ENCODE measurements at regions not wholly inside any gene's neighbourhood (a gene's known extent, or its start where the extent isn't known, plus 50 kb on each side); places are given as distances from the start of the nearest gene placed in this dataset.

- Histone ChIP-seq H2AFZ (ENCODE audit: low read depth, low read length) (no peak overlapping the region), H3K4me2 (ENCODE audit: insufficient read depth, low read length) (no peak overlapping the region), H3K27me3 (ENCODE audit: control insufficient read depth in 2 of 2, insufficient read depth in 2 of 2, low read length in 2 of 2) (peaks cover 1 to 2% of the 10 kb centered on the region in 2 experiments), H3K9me3 (replicated peaks; ENCODE audit: control insufficient read depth, insufficient read depth, low read length) (no peaks in the 10 kb centered on the region), H3K9ac (replicated peaks; ENCODE audit: extremely low read depth, insufficient read depth, low read length) (no peak overlapping the region), H3K79me2 (ENCODE audit: control insufficient read depth, insufficient read depth, low read length) (no peaks in the 10 kb centered on the region), H3K4me3 (replicated peaks in 1 of 3; ENCODE audit: insufficient read depth in 1 of 3, low read depth in 1 of 3, low read length in 3 of 3) (no peak overlapping the region), H3K9me1 (replicated peaks; ENCODE audit: control insufficient read depth, extremely low read depth, insufficient read depth, low read length) (no peaks in the 10 kb centered on the region), H3K27ac (ENCODE audit: insufficient read depth, low read depth, low read length) (no peak overlapping the region), H3K4me1 (ENCODE audit: control insufficient read depth, extremely low read depth, insufficient read depth, low read length) (no peaks in the 10 kb centered on the region), H4K20me1 (replicated peaks; ENCODE audit: control insufficient read depth, extremely low read depth, insufficient read depth, low read length) (no peaks in the 10 kb centered on the region), H3K36me3 (ENCODE audit: control insufficient read depth in 2 of 2, extremely low read depth in 1 of 2, insufficient read depth in 2 of 2, low read length in 2 of 2) (no peaks in the 10 kb centered on the region)
- TF ChIP-seq POLR2AphosphoS5 (IDR thresholded peaks at IDR 0.05; ENCODE audit: insufficient read depth, low read depth, low read length): no peak
- no peak for TF ChIP-seq JUN (IDR thresholded peaks at IDR 0.05; ENCODE audit: borderline replicate concordance, insufficient read depth, insufficient read length, low read depth)
- TF ChIP-seq EZH2 (IDR thresholded peaks at IDR 0.05; ENCODE audit: borderline replicate concordance, low read depth, low read length, severe bottlenecking): no peak
- no peak for TF ChIP-seq POLR2A (IDR thresholded peaks at IDR 0.05; ENCODE audit: low read depth, low read length)
- no peak for TF ChIP-seq MYC (IDR thresholded peaks at IDR 0.05; ENCODE audit: low read depth, low read length)
- no peak for TF ChIP-seq FOS (IDR thresholded peaks at IDR 0.05; ENCODE audit: borderline replicate concordance, insufficient read depth, low read length)
- no peak for TF ChIP-seq CTCF (IDR thresholded peaks at IDR 0.05; ENCODE audit: extremely low read depth in 1 of 2, insufficient read depth in 1 of 2, low read depth in 1 of 2, low read length in 2 of 2)
- TF ChIP-seq GATA2 (IDR thresholded peaks at IDR 0.05; ENCODE audit: insufficient read depth, insufficient read length, low read depth, low read length): no peak
- no peak for TF ChIP-seq MAX (IDR thresholded peaks at IDR 0.05; ENCODE audit: insufficient read depth, insufficient read length)
- ChIA-PET POLR2A (no interaction called here), CTCF (interaction anchor here (2.6 kb wide), 1 partner anchor 285 kb away, joined by 12 read pairs; no protein-coding TSS in a partner anchor)
- intact Hi-C loops (cut with micrococcal nuclease): no loop called here
- no peak for DNase-seq (ENCODE audit: low read depth, low spot score)
- dilution Hi-C loops (cut with MboI; ENCODE audit: extremely low pct_ligation_motif_present, low sequenced_read_pairs): loop anchor here (25.0 kb wide), 2 partner anchors 108 to 283 kb away; no protein-coding TSS in a partner anchor
- FAIRE-seq: no peak
- BruUV-seq (replicated peaks): no TSS peak
Observed at GRCh38 chr15:31203999-31204398, 102.5 kb upstream of the TRPM1 start.
